GM12864 (cell line): ENCODE measurements at regions not wholly inside any gene's neighbourhood (a gene's known extent, or its start where the extent isn't known, plus 50 kb on each side); places are given as distances from the start of the nearest gene placed in this dataset.

Experiments used
- DNase-seq: peaks from one replicate; pipeline ENCODE4 v3.0.0-alpha.2; 2011; ENCODE audit warnings: low read depth
- H3K4me3 ChIP-seq: 2 replicates; pipeline ENCODE4 v1.5.1; 2011; ENCODE audit warnings: mild to moderate bottlenecking, low read depth, low read length, control low read depth
- CTCF ChIP-seq: IDR thresholded peaks from 2 replicates; pipeline ENCODE4 v1.5.1; 2011; ENCODE audit warnings: low read depth, mild to moderate bottlenecking, moderate library complexity, low read length, control low read depth, inconsistent platforms; ENCODE audit errors: missing control alignments

- no peak overlapping the region for H3K4me3 ChIP-seq
- DNase-seq = no peak
- TF ChIP-seq CTCF = no peak
Observed at GRCh38 chr7:106807474-106807873, 57.6 kb upstream of the PIK3CG start.

- DNase-seq = no peak
- TF ChIP-seq CTCF = no peak
Observed at GRCh38 chr7:106808967-106809635, 56.0 kb upstream of the PIK3CG start.

GRCh38 chr7:106811472-106811871 lies 53.6 kb upstream of the PIK3CG start:
- H3K4me3 ChIP-seq = no peak overlapping the region
- no peak for DNase-seq
- TF ChIP-seq CTCF = no peak

More at GRCh38 chr7:106808967-106809635, 56.0 kb upstream of the PIK3CG start:
- no peak overlapping the region for H3K4me3 ChIP-seq

- no peak overlapping the region for H3K4me3 ChIP-seq
- DNase-seq = no peak
- TF ChIP-seq CTCF = no peak
Observed at GRCh38 chr7:106812027-106812643, 52.9 kb upstream of the PIK3CG start.

GRCh38 chr7:106813705-106814305 lies 51.3 kb upstream of the PIK3CG start:
- no peak overlapping the region for H3K4me3 ChIP-seq
- DNase-seq = no peak
- no peak for TF ChIP-seq CTCF

GRCh38 chr7:106814887-106815286 lies 50.2 kb upstream of the PIK3CG start:
- TF ChIP-seq CTCF = no peak
- no peak overlapping the region for H3K4me3 ChIP-seq
- DNase-seq = no peak
